IPS DF 6.9 (cell line): ENCODE measurements at regions not wholly inside any gene's neighbourhood (a gene's known extent, or its start where the extent isn't known, plus 50 kb on each side); places are given as distances from the start of the nearest gene placed in this dataset.

Source experiments
- DNase-seq: peaks from one replicate; pipeline ENCODE4 v3.0.0-alpha.2; 2013; ENCODE audit warnings: low read depth, low spot score
- H3K27ac ChIP-seq: one replicate; pipeline ENCODE4 v1.5.1; 2013; ENCODE audit warnings: low read length, control low read depth
- H3K27me3 ChIP-seq: 2 replicates; pipeline ENCODE4 v1.6.1; 2013; ENCODE audit warnings: mild to moderate bottlenecking, low read length; ENCODE audit not compliant: control insufficient read depth, insufficient read depth
- H3K36me3 ChIP-seq: 2 replicates; pipeline ENCODE4 v1.6.1; 2013; ENCODE audit warnings: low read length; ENCODE audit not compliant: control insufficient read depth, insufficient read depth
- H3K4me1 ChIP-seq: 2 replicates; pipeline ENCODE4 v1.6.1; 2013; ENCODE audit warnings: low read length; ENCODE audit not compliant: control insufficient read depth, insufficient read depth
- H3K4me3 ChIP-seq: 2 replicates; pipeline ENCODE4 v1.5.1; 2013; ENCODE audit warnings: mild to moderate bottlenecking, low read length
- H3K9me3 ChIP-seq: 2 replicates; pipeline ENCODE4 v1.6.1; 2013; ENCODE audit warnings: low read length, inconsistent platforms; ENCODE audit not compliant: control insufficient read depth, insufficient read depth
- WGBS: extraction: QIAGEN DNeasy Blood & Tissue Kit; methylation state at CpG from one replicate; pipeline ENCODE4 v1.1.7; 2013; ENCODE audit warnings: mixed read lengths, missing lambda C conversion rate; ENCODE audit not compliant: insufficient read length, insufficient coverage; 5-methylcytosine and 5-hydroxymethylcytosine counted together

- Histone ChIP-seq H3K27ac (no peak overlapping the region), H3K4me3 (no peak overlapping the region), H3K36me3 (no peaks in the 10 kb centered on the region), H3K27me3 (no peaks in the 10 kb centered on the region), H3K9me3 (no peaks in the 10 kb centered on the region), H3K4me1 (no peaks in the 10 kb centered on the region)
- no peak for DNase-seq
- no CpG with 5 or more reads among the region's 11 CpGs for WGBS
Observed at GRCh38 chr19:33878910-33879810, 82.5 kb downstream of the KCTD15 start.

- DNase-seq = no peak
- Histone ChIP-seq H3K4me1 (no peaks in the 10 kb centered on the region), H3K9me3 (no peaks in the 10 kb centered on the region), H3K27me3 (no peaks in the 10 kb centered on the region), H3K27ac (no peak overlapping the region), H3K4me3 (no peak overlapping the region), H3K36me3 (no peaks in the 10 kb centered on the region)
- no CpG with 5 or more reads among the region's 15 CpGs for WGBS
Observed at GRCh38 chr19:33879818-33880575, 83.3 kb downstream of the KCTD15 start.

GRCh38 chr19:33883859-33884519, 87.3 kb downstream of the KCTD15 start:
- no peak for DNase-seq
- Histone ChIP-seq H3K4me3 (no peak overlapping the region), H3K4me1 (no peaks in the 10 kb centered on the region), H3K36me3 (no peaks in the 10 kb centered on the region), H3K9me3 (no peaks in the 10 kb centered on the region), H3K27ac (no peak overlapping the region), H3K27me3 (no peaks in the 10 kb centered on the region)
- no CpG with 5 or more reads among the region's 12 CpGs for WGBS

- WGBS = no CpG with 5 or more reads among the region's 6 CpGs
- no peak for DNase-seq
Observed at GRCh38 chr19:33885236-33885635, 88.6 kb downstream of the KCTD15 start.

GRCh38 chr19:33887891-33888290, 91.2 kb downstream of the KCTD15 start:
- no peaks in the 10 kb centered on the region for H3K27me3 ChIP-seq
- WGBS = no CpG with 5 or more reads among the region's 11 CpGs

More at GRCh38 chr19:33885236-33885635, 88.6 kb downstream of the KCTD15 start:
- no peak overlapping the region for H3K4me3 ChIP-seq
- H3K9me3 ChIP-seq = no peaks in the 10 kb centered on the region
- no peaks in the 10 kb centered on the region for H3K36me3 ChIP-seq
- H3K4me1 ChIP-seq = no peaks in the 10 kb centered on the region
- H3K27ac ChIP-seq = no peak overlapping the region
- H3K27me3 ChIP-seq = no peaks in the 10 kb centered on the region

GRCh38 chr19:33888665-33889064, 92.0 kb downstream of the KCTD15 start:
- H3K9me3 ChIP-seq = no peaks in the 10 kb centered on the region

More at GRCh38 chr19:33887891-33888290, 91.2 kb downstream of the KCTD15 start:
- Histone ChIP-seq H3K27ac (no peak overlapping the region), H3K36me3 (no peaks in the 10 kb centered on the region), H3K4me3 (no peak overlapping the region), H3K9me3 (no peaks in the 10 kb centered on the region), H3K4me1 (no peaks in the 10 kb centered on the region)
- no peak for DNase-seq

GRCh38 chr19:33890569-33890968, 93.9 kb downstream of the KCTD15 start:
- no peaks in the 10 kb centered on the region for H3K4me1 ChIP-seq
- H3K4me3 ChIP-seq = no peak overlapping the region
- H3K9me3 ChIP-seq = no peaks in the 10 kb centered on the region
- H3K27ac ChIP-seq = no peak overlapping the region
- no peak for DNase-seq
- no CpG with 5 or more reads among the region's 2 CpGs for WGBS
- no peaks in the 10 kb centered on the region for H3K36me3 ChIP-seq
- no peaks in the 10 kb centered on the region for H3K27me3 ChIP-seq

More at GRCh38 chr19:33888665-33889064, 92.0 kb downstream of the KCTD15 start:
- no CpG with 5 or more reads among the region's 3 CpGs for WGBS
- H3K4me3 ChIP-seq = no peak overlapping the region
- H3K27me3 ChIP-seq = no peaks in the 10 kb centered on the region
- H3K4me1 ChIP-seq = no peaks in the 10 kb centered on the region
- DNase-seq = no peak
- no peak overlapping the region for H3K27ac ChIP-seq
- no peaks in the 10 kb centered on the region for H3K36me3 ChIP-seq

GRCh38 chr19:33891773-33892172, 95.1 kb downstream of the KCTD15 start:
- no CpG with 5 or more reads among the region's 3 CpGs for WGBS

GRCh38 chr19:33894787-33895186, 98.1 kb downstream of the KCTD15 start:
- Histone ChIP-seq H3K4me3 (no peak overlapping the region), H3K4me1 (no peaks in the 10 kb centered on the region), H3K27ac (no peak overlapping the region), H3K27me3 (no peaks in the 10 kb centered on the region), H3K36me3 (no peaks in the 10 kb centered on the region), H3K9me3 (no peaks in the 10 kb centered on the region)
- no CpG with 5 or more reads among the region's 11 CpGs for WGBS
- DNase-seq = no peak

More at GRCh38 chr19:33891773-33892172, 95.1 kb downstream of the KCTD15 start:
- Histone ChIP-seq H3K4me3 (no peak overlapping the region), H3K27me3 (no peaks in the 10 kb centered on the region), H3K36me3 (no peaks in the 10 kb centered on the region), H3K27ac (no peak overlapping the region), H3K9me3 (no peaks in the 10 kb centered on the region), H3K4me1 (no peaks in the 10 kb centered on the region)
- no peak for DNase-seq

GRCh38 chr19:33895366-33895765, 98.7 kb downstream of the KCTD15 start:
- no peak overlapping the region for H3K27ac ChIP-seq
- no peaks in the 10 kb centered on the region for H3K9me3 ChIP-seq
- H3K4me3 ChIP-seq = no peak overlapping the region
- no peaks in the 10 kb centered on the region for H3K27me3 ChIP-seq
- H3K4me1 ChIP-seq = no peaks in the 10 kb centered on the region
- no peaks in the 10 kb centered on the region for H3K36me3 ChIP-seq
- no peak for DNase-seq
- no CpG with 5 or more reads among the region's 2 CpGs for WGBS
